ENCODE measurements at regions not wholly inside any gene's neighbourhood (a gene's known extent, or its start where the extent isn't known, plus 50 kb on each side); places are given as distances from the start of the nearest gene placed in this dataset.
A peak's percentile ranks its signal among the peaks of the same experiment; 100 is the strongest.

DNA sequence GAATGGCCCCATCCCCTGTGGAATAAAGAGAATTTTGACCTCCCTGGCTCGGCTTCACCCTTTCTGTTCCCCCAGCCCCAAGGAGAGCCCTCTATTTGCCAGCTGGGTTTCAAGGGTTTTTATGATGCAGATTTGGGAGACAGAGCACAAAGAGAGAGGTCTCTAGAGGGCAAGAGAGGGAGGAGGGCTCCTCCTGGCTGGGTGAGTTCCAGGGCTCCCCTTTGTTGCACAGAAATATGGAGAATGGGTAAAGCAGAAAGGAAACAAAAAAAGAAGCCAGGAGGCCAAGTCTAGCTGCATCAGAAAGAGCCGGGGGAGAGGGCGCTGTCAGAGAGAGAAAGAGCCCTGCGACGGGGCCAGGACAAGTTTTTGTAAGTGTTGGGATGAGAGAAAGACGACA lies 319.6 kb upstream of the RTL1 start:
- no peak overlapping the region for H3K4me3 ChIP-seq (ENCODE audit: low read depth in 2 of 2, low read length in 1 of 2)
- no peak overlapping the region for H2AFZ ChIP-seq (ENCODE audit: low read depth)
- peaks cover 0 to 56% of the 10 kb centered on the region in 2 experiments; a peak in 1 of 4 replicates for H3K4me1 ChIP-seq (ENCODE audit: control insufficient read depth in 1 of 2, insufficient read depth in 2 of 2, low read depth in 1 of 2, low read length in 1 of 2)
- ChIA-PET CTCF (interaction anchor here (2.3 to 4.1 kb wide), 3 partner anchors 8 to 317 kb away, joined by 6 to 11 read pairs (median 7); no protein-coding TSS in a partner anchor), POLR2A (no interaction called here)
- 58% methylated on average over 6 of the region's 6 CpGs for WGBS (ENCODE audit: low lambda C conversion rate)
- H3F3A ChIP-seq (replicated peaks; ENCODE audit: insufficient read depth) = no peaks in the 10 kb centered on the region
- TF ChIP-seq FOSL2 (IDR thresholded peaks at IDR 0.05; ENCODE audit: borderline replicate concordance, low read depth) = no peak
- TF ChIP-seq, protein P1, sequence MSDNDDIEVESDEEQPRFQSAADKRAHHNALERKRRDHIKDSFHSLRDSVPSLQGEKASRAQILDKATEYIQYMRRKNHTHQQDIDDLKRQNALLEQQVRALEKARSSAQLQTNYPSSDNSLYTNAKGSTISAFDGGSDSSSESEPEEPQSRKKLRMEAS (IDR thresholded peaks at IDR 0.05; ENCODE audit: low read depth) = no peak
- TF ChIP-seq YY1 (IDR thresholded peaks at IDR 0.05; ENCODE audit: low read depth) = no peak
- TF ChIP-seq MEF2A (IDR thresholded peaks at IDR 0.05; ENCODE audit: borderline replicate concordance, low read depth) = no peak
- TF ChIP-seq, protein P2, sequence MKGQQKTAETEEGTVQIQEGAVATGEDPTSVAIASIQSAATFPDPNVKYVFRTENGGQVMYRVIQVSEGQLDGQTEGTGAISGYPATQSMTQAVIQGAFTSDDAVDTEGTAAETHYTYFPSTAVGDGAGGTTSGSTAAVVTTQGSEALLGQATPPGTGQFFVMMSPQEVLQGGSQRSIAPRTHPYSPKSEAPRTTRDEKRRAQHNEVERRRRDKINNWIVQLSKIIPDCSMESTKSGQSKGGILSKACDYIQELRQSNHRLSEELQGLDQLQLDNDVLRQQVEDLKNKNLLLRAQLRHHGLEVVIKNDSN (IDR thresholded peaks at IDR 0.05; ENCODE audit: borderline replicate concordance, low read depth) = no peak
- TF ChIP-seq, protein P3, sequence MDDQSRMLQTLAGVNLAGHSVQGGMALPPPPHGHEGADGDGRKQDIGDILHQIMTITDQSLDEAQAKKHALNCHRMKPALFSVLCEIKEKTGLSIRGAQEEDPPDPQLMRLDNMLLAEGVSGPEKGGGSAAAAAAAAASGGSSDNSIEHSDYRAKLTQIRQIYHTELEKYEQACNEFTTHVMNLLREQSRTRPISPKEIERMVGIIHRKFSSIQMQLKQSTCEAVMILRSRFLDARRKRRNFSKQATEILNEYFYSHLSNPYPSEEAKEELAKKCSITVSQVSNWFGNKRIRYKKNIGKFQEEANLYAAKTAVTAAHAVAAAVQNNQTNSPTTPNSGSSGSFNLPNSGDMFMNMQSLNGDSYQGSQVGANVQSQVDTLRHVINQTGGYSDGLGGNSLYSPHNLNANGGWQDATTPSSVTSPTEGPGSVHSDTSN (IDR thresholded peaks at IDR 0.05) = no peak
- TF ChIP-seq EP300 (IDR thresholded peaks at IDR 0.05; ENCODE audit: borderline replicate concordance in 1 of 2, low read depth in 1 of 2, low read length in 1 of 2) = no peak
- no peak for TF ChIP-seq NFIC (IDR thresholded peaks at IDR 0.05; ENCODE audit: borderline replicate concordance)
- TF ChIP-seq FOXJ3 (CRISPR knock-in tag; IDR thresholded peaks at IDR 0.05) = no peak
- no peak for TF ChIP-seq POLR2AphosphoS5 (IDR thresholded peaks at IDR 0.05; ENCODE audit: low read depth, low read length)
- TF ChIP-seq, protein P4, sequence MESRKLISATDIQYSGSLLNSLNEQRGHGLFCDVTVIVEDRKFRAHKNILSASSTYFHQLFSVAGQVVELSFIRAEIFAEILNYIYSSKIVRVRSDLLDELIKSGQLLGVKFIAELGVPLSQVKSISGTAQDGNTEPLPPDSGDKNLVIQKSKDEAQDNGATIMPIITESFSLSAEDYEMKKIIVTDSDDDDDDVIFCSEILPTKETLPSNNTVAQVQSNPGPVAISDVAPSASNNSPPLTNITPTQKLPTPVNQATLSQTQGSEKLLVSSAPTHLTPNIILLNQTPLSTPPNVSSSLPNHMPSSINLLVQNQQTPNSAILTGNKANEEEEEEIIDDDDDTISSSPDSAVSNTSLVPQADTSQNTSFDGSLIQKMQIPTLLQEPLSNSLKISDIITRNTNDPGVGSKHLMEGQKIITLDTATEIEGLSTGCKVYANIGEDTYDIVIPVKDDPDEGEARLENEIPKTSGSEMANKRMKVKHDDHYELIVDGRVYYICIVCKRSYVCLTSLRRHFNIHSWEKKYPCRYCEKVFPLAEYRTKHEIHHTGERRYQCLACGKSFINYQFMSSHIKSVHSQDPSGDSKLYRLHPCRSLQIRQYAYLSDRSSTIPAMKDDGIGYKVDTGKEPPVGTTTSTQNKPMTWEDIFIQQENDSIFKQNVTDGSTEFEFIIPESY (IDR thresholded peaks at IDR 0.05; ENCODE audit: borderline replicate concordance, low read depth) = no peak
- TF ChIP-seq USF2 (IDR thresholded peaks at IDR 0.05; ENCODE audit: borderline replicate concordance, low read depth, low read length) = no peak
- no peak for TF ChIP-seq TAF1 (IDR thresholded peaks at IDR 0.05; ENCODE audit: borderline replicate concordance, low read depth, low read length)
- TF ChIP-seq FOXM1 (IDR thresholded peaks at IDR 0.05; ENCODE audit: low read depth) = no peak
- TF ChIP-seq CTCF (IDR thresholded peaks at IDR 0.05) = no peak
- TF ChIP-seq IRF3 (IDR thresholded peaks at IDR 0.05; ENCODE audit: low read depth, low read length) = no peak
- H3K4me2 ChIP-seq = no peak overlapping the region
- no peak overlapping the region for H3K9ac ChIP-seq
- no peaks in the 10 kb centered on the region for H3K36me3 ChIP-seq (replicated peaks in 1 of 2; ENCODE audit: control insufficient read depth in 1 of 2, insufficient read depth in 2 of 2, low read length in 1 of 2)
- no peaks in the 10 kb centered on the region for H3K27me3 ChIP-seq (ENCODE audit: insufficient read depth)
- no peaks in the 10 kb centered on the region for H3K9me2 ChIP-seq
- H3K9me3 ChIP-seq = no peaks in the 10 kb centered on the region
- no peak for DNase-seq
- H3K27ac ChIP-seq (ENCODE audit: low read depth in 2 of 2, low read length in 1 of 2) = peak overlapping the region in 1 of 2 experiments; percentile 97; a peak in 2 of 4 replicates
- no peaks in the 10 kb centered on the region for H3K79me2 ChIP-seq (ENCODE audit: insufficient read depth)
- H4K20me1 ChIP-seq (ENCODE audit: insufficient read depth) = no peaks in the 10 kb centered on the region

All from SK-N-SH (cell line).